BE2C (cell line): ENCODE measurements at regions not wholly inside any gene's neighbourhood (a gene's known extent, or its start where the extent isn't known, plus 50 kb on each side); places are given as distances from the start of the nearest gene placed in this dataset.

ENCODE experiments used
- DNase-seq: peaks from one replicate; pipeline ENCODE4 v3.0.0-alpha.2; 2020
- H3K27me3 ChIP-seq: fragments of 250-450 bp; sonication (Bioruptor Pico); 2 replicates; pipeline ENCODE4 v1.5.1; 2020; ENCODE audit warnings: mild to moderate bottlenecking
- H3K36me3 ChIP-seq: fragments of 250-450 bp; sonication (Bioruptor Pico); 2 replicates; pipeline ENCODE4 v1.5.1; 2020; ENCODE audit warnings: mild to moderate bottlenecking
- H3K4me1 ChIP-seq: fragments of 250-450 bp; sonication (Bioruptor Pico); 2 replicates; pipeline ENCODE4 v1.5.1; 2020
- H3K4me3 ChIP-seq: 2 replicates; pipeline ENCODE4 v1.5.1; 2011; ENCODE audit warnings: low read depth, low read length
- H3K9me3 ChIP-seq: fragments of 250-450 bp; sonication (Bioruptor Pico); 2 replicates; pipeline ENCODE4 v1.5.1; 2020
- TF ChIP-seq, protein P1 (sequence below): IDR thresholded peaks from 2 replicates; pipeline ENCODE4 v1.5.1; 2012; ENCODE audit warnings: mild to moderate bottlenecking, low read depth, low read length

DNA sequence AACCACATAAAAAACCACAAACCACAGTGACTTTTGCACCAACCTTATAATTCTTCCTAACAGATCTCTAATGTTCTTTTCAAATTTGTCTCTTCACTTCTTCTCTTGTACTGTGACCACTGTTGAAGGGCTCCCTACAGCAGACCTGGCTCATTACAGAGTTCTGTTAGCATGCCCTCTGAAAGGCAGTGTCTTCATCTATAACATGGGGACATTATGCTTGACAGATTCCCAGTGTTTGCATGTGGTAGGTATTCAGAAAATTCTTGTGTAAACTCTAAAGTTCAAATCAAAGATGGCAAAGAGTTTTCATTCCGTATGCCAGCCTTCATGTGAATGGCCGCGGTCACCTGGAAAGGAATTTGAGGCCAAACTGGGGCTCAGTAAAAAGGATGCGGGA, 182.6 kb downstream of the DHX35 start:
- Histone ChIP-seq H3K36me3 (no peaks in the 10 kb centered on the region), H3K4me3 (no peak overlapping the region), H3K4me1 (no peaks in the 10 kb centered on the region), H3K9me3 (no peaks in the 10 kb centered on the region), H3K27me3 (peaks cover 2% of the 10 kb centered on the region)
- no peak for DNase-seq
- TF ChIP-seq, protein P1, sequence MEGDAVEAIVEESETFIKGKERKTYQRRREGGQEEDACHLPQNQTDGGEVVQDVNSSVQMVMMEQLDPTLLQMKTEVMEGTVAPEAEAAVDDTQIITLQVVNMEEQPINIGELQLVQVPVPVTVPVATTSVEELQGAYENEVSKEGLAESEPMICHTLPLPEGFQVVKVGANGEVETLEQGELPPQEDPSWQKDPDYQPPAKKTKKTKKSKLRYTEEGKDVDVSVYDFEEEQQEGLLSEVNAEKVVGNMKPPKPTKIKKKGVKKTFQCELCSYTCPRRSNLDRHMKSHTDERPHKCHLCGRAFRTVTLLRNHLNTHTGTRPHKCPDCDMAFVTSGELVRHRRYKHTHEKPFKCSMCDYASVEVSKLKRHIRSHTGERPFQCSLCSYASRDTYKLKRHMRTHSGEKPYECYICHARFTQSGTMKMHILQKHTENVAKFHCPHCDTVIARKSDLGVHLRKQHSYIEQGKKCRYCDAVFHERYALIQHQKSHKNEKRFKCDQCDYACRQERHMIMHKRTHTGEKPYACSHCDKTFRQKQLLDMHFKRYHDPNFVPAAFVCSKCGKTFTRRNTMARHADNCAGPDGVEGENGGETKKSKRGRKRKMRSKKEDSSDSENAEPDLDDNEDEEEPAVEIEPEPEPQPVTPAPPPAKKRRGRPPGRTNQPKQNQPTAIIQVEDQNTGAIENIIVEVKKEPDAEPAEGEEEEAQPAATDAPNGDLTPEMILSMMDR, result no peak

DNA sequence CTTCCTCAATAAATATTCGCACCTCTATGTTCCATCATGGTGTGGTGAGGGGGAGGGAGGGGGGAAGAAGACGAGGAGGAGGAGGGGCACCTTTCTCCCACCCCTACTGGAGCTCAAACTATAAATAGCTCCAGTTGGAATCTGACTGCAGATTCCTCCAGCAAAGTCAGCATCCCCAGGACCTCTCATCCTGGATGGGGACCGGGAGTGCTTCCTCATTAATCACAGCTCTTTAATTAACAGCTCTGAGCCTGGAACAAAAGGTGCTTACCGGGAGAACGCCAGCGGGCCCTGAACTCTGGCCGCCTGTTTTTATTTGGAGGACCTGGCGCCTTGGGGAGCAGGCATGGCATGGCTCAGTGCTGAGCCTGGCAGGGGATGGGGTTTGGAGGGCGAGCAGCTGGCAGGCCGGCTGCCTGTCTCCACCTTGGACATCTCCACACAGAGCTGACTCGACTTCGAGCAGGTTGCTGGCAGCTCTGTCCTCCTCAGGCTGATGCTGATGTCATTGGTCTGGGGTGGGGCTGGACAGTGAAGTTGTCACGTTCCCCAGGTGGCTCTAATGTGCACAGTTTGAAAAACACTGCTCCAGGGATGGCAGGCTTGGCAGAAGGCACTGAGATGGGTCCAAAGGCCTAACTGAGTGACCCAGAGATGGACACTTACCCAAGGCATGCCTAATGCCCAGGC, 180.4 kb downstream of the DHX35 start:
- Histone ChIP-seq H3K4me3 (no peak overlapping the region), H3K36me3 (no peaks in the 10 kb centered on the region), H3K4me1 (no peaks in the 10 kb centered on the region), H3K27me3 (peaks cover 5% of the 10 kb centered on the region), H3K9me3 (no peaks in the 10 kb centered on the region)
- TF ChIP-seq, protein P1, result no peak
- DNase-seq, result no peak

DNA sequence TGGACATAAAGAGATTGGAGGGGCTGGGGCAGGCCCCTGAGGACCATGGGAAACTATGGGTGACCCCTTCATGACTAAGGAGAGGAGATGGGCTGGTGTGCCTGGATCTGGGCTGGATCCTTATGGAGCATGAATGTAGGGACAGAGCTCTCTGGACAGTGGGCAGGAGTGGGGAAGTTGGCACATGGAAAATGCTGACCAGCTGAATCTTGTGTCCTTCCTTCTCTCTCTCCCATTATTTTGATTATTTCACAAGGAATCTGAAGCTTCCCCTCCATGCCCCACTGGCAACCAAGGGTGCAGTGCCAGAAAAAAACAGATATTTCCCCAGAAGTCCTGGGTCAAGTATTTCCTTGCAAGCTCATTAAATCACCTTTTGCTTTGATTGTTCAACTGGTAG, 175.2 kb downstream of the DHX35 start:
- TF ChIP-seq, protein P1, result no peak
- DNase-seq, result no peak
- Histone ChIP-seq H3K4me1 (no peaks in the 10 kb centered on the region), H3K9me3 (no peaks in the 10 kb centered on the region), H3K27me3 (peaks cover 5% of the 10 kb centered on the region; the same call in 1 of the 2 replicates), H3K4me3 (no peak overlapping the region), H3K36me3 (no peaks in the 10 kb centered on the region)

DNA sequence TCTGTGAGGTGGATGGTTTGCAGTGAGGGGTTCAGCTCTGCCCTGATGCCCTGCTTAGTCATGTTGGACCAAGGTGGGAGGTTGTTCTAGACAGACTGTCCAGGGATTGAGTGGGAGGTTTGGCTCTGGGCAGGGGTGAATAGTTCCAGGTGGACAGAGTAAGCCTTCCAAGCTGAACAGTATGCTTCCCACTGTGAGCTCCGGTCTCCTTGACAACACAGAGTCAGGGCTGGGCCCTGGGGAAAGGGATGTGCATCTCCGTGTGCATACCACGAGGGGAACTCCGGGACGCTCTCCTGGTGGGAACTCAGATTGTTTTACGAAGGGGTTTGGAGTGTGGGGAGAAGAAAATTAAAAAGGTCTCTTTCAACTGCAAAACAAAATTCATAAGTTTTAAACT, 174.7 kb downstream of the DHX35 start:
- no peaks in the 10 kb centered on the region for H3K9me3 ChIP-seq
- TF ChIP-seq, protein P1, result no peak
- no peaks in the 10 kb centered on the region for H3K4me1 ChIP-seq
- H3K36me3 ChIP-seq, result no peaks in the 10 kb centered on the region
- H3K27me3 ChIP-seq, result peaks cover 5% of the 10 kb centered on the region; the same call in 1 of the 2 replicates
- no peak overlapping the region for H3K4me3 ChIP-seq
- DNase-seq, result no peak

DNA sequence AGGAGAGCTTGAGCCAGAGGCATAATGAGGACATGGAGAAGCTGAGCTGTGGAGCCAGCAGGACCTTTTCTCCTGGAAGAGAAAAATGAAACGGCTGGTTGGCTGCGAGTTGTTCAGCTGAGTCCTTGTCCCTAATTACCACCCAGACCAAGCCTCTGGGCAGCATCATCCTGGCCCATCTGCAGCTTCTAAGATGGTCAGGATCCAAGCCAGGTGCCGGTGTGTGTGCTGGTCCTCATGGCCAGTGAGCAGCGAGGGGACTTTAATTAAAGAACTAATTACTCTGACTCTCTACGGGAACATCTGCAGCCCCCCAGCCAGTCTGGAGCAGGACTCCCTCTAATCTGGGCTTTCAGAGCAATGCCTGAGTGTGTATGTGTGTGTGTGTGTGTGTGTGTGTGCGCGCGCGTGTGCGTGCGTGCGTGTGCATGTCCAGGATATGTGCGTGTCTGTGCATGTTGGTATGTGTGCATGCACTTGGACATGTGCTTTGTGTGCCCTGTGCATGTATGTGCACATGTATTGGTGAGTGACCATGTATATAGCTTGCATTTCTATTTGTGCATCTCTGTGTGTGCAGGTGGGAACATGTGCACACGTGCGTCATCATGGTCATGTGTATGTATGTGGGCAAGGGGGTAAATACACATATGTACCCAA, 173.9 kb downstream of the DHX35 start:
- Histone ChIP-seq H3K36me3 (no peaks in the 10 kb centered on the region), H3K4me3 (no peak overlapping the region), H3K27me3 (peaks cover 5% of the 10 kb centered on the region; the same call in 1 of the 2 replicates), H3K9me3 (no peaks in the 10 kb centered on the region), H3K4me1 (no peaks in the 10 kb centered on the region)
- no peak for DNase-seq
- TF ChIP-seq, protein P1, result no peak

- Histone ChIP-seq H3K36me3 (no peaks in the 10 kb centered on the region), H3K4me3 (no peak overlapping the region), H3K27me3 (0 out of 2 replicates have a peak, but pooled peaks cover 3% of the 10 kb centered on the region), H3K4me1 (no peaks in the 10 kb centered on the region), H3K9me3 (no peaks in the 10 kb centered on the region)
- DNase-seq, result no peak
- TF ChIP-seq, protein P1, result no peak
Observed at GRCh38 chr20:39133201-39133600, 171.1 kb downstream of the DHX35 start.
